GM21576 (cell line): ENCODE measurements at regions not wholly inside any gene's neighbourhood (a gene's known extent, or its start where the extent isn't known, plus 50 kb on each side); places are given as distances from the start of the nearest gene placed in this dataset.

ENCODE experiments used
- ATAC-seq: cut with Tn5 transposase; IDR thresholded peaks from one replicate; pipeline ENCODE4 v1.9.1; 2021; ENCODE audit warnings: mild to moderate bottlenecking, moderate library complexity; ENCODE audit not compliant: unreplicated experiment

DNA sequence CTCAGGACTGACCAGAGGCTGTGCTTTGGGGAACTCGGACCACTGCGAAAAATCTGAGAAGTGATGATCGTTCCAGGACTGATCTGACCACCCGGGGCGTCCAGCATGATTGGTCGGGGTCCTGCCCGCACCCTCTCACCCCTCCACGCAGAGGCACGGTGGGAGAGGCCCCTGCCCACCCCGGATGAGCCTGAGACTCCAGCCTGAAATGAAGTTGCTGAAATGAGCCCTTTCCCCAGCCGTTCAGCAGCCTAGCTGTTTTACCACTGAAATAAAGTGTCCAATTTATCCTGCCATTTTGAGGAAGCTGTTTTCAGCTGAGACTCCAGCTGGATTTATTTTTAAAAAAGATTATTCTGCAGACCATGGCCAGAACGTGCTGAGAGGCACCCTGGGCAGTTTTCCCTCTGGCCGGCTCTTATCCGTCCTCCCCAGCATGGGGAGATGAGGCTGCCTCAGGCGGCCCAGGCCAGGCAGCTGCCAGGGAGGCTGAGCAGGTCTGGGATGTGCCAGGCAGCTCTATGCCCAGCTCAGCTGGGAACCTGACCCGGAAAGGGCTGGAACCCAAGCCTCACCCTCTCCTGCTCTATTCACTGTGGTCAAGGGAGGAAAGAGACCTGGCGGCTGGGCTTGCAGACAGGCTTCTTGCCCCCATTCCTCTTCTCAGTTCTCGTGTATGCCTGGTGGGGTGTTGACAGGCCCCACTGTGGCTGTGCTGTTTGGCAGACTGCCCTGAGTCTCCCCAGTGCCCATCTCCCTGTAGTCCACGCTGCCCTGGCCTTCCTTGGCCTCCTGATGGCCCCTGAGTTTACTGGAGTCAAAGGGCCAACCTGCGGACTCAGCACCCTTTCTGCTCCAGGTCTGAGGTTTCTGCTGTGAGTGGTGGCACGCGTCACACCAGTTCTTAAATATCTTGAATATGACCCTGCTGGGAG lies 161.0 kb upstream of the B3GAT1 start:
- no peak for ATAC-seq

DNA sequence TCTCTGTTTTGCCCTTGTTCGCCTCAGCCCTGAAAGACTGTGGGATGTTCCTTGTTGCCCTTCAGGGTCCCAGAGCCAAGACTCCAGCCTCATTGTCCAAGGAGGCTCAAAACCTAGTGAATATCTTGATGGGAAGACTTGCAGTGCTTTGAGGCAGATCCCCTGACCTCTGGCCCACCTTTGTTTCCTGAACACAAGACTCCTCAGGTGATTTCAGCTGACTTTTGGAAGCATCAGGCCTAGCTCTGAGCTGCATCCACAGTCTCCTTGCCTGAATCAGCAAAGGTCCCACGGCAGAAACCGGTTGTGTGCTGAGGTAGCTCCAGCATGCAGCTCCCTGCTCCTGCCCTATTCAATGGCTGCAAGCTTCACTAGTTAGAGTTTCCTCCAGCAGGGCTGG lies 159.3 kb upstream of the B3GAT1 start:
- ATAC-seq: no peak

DNA sequence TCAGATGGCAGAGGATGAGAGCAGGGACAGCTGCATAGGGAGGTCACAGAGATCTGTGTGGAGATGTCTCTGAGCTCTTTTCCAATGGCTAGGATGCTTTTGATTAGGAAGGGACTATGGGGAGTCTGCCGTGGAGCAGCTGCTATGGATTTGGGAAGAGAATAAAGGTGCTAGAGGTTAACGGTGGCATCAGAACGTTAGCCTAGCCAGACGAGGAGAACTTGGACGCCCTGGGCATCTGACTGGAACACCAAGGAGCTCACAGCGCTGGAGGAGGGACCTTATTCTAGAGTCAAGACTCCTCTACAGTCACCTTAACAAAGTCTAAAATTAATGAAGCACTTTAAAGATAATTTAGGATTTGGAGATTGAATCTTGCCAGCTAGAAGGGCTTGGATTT lies 157.2 kb upstream of the B3GAT1 start:
- no peak for ATAC-seq

DNA sequence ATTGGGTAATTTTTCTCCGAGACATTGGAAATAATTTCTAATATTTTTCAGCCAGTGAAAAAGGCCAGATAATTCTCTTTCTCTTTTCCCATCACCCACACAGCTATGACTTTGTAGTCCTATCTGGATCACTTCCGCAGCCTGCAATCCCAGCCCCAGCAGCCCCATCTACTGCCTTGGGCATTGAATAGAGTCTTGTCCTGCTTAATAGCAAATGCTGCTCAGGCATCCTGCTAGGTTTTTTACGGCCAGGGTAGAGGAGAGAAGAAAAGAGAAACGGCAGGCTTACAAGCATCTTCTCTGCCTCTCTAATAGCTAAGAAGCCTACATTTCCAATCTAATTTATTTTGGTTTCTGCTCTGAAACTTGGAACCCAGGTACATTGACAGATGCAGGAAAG lies 154.3 kb upstream of the B3GAT1 start:
- ATAC-seq: no peak

DNA sequence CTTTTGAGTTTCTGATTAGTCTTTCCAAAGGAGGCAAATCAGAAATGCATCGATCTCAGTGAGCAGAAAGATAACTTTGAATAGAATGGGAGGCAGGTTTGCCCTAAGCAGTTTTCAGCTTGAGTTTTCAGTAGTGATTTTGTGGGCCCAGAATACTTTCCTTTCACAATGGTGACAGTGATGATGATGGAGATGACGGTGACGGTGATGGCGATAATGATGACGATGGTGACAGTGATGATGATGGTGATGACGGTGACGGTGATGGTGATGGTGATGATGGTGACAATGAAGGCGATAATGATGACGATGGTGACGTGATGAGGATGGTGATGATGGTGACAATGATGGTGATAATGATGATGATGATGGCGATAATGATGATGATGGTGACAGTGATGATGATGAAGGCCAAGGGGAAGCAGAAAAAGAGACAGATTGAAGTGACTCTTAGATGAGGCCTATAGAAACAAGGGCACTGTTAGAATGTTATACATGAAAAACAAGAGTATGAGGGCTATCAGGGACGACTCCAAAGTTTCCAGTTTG lies 153.4 kb upstream of the B3GAT1 start:
- no peak for ATAC-seq

DNA sequence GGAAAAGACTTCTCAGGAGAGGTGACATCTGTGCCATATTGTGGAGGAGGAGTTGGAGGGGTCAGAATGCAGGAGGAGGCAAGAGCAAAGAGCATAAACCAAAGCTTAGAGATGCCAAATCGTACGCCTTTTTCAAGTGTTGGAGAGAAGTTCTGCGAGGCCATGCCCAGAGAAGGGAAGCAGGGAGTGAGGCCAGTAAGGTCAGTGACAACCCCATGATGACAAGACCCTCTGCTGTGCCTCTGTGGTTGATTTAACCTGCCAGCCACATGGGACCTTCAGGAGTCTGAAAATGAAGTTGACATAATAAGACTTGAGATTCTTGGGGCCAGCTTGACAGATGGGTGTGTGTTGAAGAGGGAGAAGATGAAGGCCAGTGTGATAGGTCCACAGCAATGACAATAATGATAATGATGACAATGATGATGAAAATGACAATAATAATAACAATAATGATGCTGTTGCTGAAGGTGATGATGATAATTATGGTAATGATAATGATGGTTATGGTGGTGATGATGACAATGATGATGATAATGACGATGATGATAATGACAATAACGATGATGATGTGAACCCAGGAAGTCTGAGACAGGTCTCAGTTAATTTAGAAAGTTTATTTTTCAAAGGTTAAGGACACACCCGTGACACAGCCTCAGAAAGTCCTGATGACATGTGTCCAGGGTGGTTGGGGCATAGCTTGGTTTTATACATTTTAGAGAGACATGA lies 152.6 kb upstream of the B3GAT1 start:
- ATAC-seq: no peak

DNA sequence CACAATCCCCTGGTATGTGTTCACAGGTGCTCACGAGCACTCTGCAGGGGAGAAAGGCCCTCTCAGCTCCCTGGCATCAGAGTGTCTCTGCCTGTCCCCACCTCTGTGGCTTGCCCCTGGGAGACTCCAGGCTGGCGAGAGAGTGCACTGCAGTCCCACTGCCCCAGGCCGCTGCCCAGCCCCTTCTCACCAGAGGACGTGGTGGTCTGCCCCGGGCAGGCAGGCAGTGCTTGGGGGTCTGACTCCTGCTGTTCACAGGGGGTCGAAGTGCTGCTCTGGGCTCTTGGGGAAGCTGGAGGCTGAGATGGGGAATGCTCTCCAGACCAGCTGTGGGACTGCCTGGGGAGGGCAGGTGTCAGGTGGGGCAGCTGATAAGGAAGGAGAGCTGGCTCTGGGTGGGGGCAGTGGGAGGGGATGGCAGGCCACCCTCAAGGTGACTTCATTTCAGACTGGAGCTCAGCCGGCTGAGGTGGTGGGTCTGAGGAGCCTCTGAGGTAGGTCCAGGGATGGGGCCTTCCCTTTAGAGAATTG lies 151.0 kb upstream of the B3GAT1 start:
- no peak for ATAC-seq

DNA sequence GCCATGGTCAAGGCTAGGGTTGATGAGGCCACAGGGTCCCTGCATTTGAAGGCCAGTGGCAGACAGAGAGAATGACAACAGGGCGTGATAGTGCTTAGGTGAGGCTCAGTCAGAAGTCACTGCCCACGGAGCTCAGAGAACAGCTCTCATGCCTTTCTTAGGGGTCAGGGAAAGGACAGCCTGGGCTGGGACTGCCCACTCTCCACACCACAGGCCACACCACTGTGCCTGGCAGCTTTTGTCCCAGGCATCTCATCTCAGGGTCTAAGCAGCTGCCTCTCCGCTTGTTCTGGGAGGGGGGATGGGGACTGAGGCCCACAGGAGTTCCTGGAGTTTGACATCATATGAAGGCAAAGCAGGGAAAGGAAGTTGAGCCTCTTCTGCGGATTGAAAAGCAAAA lies 150.2 kb upstream of the B3GAT1 start:
- ATAC-seq: no peak

DNA sequence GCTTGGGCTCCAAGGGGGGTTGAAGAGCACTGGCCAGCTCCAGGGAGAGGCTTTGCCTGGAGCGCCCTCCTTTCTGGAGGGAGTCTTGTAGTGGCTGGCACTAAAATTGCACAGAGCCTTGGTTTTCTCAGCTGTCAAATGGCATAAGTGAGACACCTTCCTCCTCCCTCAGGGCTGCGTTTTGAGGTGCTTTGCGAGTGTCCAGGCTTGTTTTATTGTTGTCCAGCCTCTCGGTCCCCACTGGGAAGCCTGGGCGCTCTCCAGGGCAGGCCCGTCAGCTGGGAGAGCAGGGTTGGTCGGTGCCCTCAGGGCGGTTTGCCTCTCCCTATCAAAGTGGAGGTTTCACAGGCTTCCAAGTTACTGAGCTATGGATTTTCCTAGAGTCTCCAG lies 149.3 kb upstream of the B3GAT1 start:
- ATAC-seq: no peak

DNA sequence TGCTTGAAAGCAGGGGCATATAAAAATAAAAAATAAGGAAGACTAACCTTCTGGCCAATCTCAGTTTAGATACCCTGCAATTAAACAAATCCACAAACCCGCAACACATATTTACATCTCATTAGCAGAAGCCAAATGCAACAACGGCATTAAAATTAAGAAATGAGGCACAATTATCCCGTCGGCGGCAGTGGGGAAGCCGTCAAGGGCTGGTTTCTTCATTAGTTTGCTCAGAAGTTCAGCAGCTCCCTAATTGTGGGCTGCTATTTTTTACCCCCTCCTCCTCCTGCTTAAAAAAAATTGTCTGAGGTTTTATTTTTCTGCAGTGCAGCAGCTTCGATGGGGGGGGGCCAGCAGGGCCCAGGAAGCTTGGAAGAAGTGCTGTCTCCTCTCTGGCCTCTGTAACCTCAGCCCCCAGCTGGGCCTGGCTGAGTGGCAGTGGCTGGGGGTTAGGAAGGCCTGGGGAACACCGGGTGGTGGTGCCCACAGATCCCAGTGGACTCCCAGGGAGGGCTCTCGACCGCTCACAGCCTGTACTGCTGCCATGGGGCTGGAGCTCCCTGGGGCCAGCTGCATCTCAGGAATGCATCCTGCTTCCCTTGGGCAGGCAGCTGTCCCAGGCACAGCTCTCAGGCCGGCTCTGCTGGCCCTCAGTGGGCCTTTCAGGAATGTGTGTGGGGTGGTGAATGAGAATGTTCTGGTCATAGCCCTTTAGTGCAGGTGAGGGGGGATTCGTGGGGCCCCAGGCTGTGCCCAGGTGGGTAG lies 148.7 kb upstream of the B3GAT1 start:
- ATAC-seq: no peak

DNA sequence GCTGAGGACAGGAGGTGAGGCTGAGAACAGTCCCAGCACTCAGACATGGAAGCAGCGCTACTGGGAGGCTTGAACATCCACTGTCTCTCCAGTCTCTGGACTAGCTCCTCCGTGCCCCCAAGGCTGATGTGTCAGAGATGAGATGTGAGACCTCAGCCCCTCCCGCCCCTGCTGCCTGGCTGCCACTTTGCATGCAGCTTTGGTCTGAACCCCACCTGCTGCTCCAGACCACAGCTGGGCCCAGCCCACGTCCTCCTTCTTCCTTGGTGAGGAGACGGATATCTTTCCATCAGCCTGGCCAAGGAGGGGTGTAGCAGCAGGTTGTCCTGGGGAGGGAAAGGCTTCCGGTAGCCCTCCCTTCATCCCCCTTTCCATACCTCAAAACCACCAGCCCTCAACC lies 148.0 kb upstream of the B3GAT1 start:
- no peak for ATAC-seq

DNA sequence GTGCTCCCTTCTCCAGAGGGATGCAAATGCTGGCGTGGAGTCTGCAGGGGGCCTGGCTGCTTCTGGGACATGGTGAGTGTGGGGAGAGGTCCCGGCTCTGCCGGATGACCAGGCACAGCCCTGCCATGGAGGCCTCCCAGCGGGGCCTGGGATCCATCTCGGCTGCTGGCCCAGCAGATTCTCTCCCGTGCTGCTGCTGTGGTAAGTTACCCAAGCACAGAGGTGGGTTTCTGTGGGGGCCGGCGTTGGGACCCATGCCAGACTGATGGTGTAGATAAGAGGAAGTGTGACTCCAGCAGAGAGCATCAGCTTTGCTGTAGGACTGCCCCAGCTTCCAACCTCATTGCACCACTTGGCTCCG lies 147.5 kb upstream of the B3GAT1 start:
- ATAC-seq: no peak

DNA sequence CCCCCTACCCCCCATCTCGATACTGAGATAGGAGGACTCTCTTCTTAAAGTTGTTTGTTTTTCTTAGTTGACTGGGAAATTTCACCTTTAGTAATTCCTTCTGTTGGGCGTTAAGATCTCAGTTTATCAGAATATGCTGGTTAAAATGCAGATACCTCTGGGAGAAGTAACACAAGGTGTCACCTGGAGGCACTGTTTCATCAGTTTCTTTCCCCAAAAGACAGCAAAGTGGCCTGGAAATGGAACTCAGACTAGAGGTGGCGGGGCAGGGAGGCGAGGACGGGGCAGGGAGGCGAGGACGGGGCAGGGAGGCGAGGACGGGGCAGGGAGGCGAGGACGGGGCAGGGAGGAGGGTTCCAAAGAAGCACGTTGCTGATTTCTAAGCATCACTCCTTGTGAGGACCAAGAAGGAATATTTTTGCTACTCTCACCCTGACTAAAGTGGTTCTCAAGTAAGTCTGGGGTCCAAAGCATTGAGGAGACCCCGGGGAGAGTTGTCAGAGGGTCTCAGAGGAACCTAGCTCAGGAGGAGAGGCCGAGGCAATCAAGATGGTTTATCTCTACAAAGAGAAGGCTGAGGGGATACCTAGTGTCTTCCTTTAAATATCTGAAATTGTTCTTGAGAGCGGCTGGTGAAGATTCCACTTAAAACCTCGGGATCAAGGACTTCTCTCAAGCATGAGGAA lies 147.0 kb upstream of the B3GAT1 start:
- no peak for ATAC-seq

DNA sequence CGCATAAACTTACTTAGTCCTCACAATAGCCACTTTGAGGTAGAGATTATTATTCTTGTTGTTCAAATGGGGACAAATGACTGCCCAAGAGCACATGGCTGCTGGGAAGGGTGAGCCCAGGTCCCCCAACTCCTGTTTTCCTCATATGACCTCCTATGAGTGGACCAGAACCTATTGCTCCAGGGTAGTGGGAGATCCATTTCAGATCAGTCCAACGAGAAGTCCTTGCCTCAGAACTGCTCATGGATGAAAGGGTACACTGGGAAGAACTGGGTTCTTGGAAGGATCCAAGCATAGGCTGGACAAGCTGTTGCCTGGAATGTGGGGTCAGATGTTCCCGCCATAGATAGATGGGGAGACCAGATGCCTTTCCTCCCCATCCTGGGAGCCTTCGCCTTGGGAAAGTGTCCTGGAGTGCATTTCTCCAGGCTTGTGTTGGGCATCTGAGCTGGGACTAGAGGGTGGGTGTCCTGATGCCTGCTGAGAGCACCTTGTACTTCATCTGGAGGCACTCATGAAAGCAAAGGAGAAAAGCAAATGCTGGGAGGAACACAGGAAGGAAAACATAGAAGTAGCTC lies 146.3 kb upstream of the B3GAT1 start:
- no peak for ATAC-seq

DNA sequence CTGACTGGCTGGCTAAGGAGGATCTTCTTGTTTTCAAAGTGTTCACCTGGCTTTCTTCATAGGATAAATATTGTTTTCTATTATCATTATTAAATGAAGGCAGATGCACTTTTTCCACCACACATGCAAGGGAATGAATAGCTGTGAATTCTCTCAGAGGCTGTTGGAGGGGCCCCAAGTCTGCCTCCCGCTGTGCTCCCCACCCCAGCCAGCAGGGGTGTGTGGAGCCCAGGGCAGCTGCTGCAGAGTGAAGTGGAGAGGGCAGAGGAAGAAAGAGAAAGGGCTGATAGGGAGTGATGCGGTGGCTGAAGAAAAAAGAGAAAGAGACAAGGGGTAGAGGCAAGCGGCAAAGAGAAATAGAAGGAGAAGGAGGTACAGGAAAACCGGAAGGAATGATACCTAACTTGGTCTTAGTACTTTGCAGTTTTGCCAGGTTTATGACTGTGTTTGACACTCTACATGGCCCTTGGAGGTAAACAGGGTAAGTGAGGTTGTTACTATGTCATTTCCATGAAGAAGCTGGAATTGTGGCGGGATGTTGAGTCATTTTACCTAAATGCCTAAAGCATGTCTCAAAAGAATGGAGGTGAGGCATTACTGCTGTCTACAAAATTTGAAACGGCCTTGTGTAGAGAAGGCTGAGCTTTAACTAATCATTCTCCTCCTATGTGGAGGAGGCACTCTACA lies 145.7 kb upstream of the B3GAT1 start:
- ATAC-seq: no peak

DNA sequence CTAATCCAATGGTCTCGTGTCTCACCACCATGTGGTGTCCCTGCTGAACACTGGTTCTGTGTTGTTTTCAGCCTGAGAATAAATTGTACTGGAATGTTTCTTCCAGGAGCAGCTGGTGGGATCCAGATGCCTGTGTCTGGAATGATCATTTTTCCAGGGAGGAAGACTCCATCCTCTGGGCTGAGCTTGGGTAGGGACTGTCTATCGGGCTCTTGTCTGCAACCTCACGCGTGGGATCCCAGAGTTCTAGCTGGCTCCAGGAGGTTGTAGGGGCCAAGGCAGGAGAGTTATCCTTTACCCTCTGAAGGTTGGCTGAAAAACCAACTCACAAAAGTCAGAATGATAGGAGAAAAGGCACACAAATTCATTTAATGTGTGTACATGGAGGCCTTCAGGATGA lies 144.1 kb upstream of the B3GAT1 start:
- no peak for ATAC-seq

DNA sequence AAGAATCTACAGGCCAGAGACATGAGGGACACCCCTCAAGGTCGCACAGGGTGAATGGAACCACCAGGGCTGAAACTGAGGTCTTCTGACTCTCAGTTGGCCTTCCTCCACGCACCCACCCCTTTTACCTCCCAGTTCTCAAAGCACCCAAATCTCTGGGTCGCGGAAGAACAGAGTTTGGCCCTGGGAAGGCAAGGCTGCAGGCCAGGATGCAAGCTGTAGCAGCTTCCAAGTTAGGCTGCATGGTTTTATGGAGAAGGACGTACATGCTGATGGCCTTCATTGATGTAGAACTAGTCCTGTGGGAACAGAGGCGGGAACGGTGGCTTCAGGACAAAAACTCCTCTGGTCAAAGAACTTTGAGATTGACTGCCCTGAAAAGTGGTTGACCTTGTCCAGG lies 143.5 kb upstream of the B3GAT1 start:
- ATAC-seq: no peak

DNA sequence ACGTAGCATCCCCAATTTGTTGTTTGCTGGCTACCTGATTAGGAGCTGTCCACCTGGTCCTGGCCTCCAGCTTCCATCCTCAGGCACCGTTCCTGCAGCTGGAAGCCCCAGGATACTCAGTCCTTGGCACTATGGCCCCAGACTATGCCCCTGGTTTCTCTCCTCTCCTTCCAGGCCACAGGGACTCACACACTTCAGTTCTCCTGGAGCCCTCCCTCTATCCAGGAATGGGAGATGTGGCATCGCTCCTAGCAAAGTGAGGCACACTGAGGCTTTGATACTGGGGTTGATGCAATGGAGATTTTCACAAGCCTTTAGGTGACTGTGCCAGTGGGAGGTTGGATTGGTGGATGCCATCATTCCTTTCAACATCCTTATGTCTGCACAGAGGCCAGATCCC lies 142.8 kb upstream of the B3GAT1 start:
- ATAC-seq: no peak

DNA sequence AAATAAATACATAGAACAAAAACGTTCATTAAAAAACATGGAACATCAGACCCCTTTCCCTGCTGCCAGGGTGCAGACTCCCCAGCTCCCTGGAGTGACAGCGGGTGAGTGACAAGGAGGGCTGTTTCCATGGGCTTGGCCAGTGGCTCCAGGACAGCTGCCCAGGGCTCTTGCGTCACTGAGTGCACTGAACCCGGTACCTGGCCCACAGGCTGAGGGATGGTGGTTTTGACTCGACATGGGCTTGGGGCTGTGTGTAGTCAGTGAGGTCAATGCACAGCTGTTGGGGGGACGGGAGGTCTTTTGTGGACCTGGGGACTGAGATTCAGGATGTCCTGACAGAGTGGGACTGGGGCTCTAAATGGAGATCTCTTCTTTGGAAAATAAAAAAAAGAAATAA lies 142.1 kb upstream of the B3GAT1 start:
- ATAC-seq: no peak

DNA sequence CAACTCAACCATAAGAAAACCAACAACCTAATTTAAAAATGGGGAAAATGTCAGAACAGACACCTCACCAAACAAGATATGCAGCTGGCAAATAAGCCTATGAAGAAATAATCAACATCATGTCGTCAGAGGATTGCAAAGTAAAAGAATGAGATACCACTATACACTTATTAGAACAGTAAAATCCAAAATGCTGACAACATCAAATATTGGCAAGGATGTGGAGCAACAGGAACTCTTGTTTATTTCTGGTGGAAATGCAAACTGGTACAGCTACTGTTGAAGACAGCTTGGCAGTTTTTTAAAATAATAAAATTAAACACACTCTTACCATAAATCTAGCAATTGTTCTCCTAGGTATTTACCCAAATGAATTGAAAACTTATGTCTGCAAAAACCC lies 140.7 kb upstream of the B3GAT1 start:
- no peak for ATAC-seq
